HEK293T (cell line): ENCODE measurements at regions not wholly inside any gene's neighbourhood (a gene's known extent, or its start where the extent isn't known, plus 50 kb on each side); places are given as distances from the start of the nearest gene placed in this dataset.

Experiments
- ARNT ChIP-seq: fragments of 450-650 bp; IDR thresholded peaks from 2 replicates; pipeline ENCODE4 v1.6.1; 2017; ENCODE audit warnings: mild to moderate bottlenecking
- BHLHE40 ChIP-seq: fragments of 450-650 bp; IDR thresholded peaks from 2 replicates; pipeline ENCODE4 v1.6.1; 2016; ENCODE audit warnings: mild to moderate bottlenecking, moderate library complexity, borderline replicate concordance
- ELF4 ChIP-seq: fragments of 450-650 bp; IDR thresholded peaks from 2 replicates; pipeline ENCODE4 v1.6.1; 2017; ENCODE audit warnings: antibody characterized with exemption
- SP1 ChIP-seq: fragments of 450-650 bp; IDR thresholded peaks from 2 replicates; pipeline ENCODE4 v1.6.1; 2017
- ZNF384 ChIP-seq: fragments of 450-650 bp; IDR thresholded peaks from 2 replicates; pipeline ENCODE4 v1.6.1; 2016

GRCh38 chr4:159855731-159856130, 752.9 kb downstream of the RAPGEF2 start:
- TF ChIP-seq ELF4 (no peak), BHLHE40 (no peak), ARNT (no peak), SP1 (no peak), ZNF384 (no peak)
